Subcutaneous abdominal adipose tissue (tissue), 5 donors: ENCODE measurements at regions not wholly inside any gene's neighbourhood (a gene's known extent, or its start where the extent isn't known, plus 50 kb on each side); places are given as distances from the start of the nearest gene placed in this dataset.

Source experiments
- H3K27ac ChIP-seq: one replicate; pipeline ENCODE4 v1.7.0; 2013; ENCODE audit warnings: low read depth, mild to moderate bottlenecking, inconsistent platforms, low read length, moderate library complexity
- H3K27me3 ChIP-seq, 5 donors: one replicate each; pipeline ENCODE4 v1.7.0; 2013; ENCODE audit warnings: low read length in 5 of 5, inconsistent platforms in 1 of 5; ENCODE audit not compliant: control insufficient read depth in 5 of 5, insufficient read depth in 4 of 5
- H3K36me3 ChIP-seq, 5 donors: one replicate each; pipeline ENCODE4 v1.7.0; 2013; ENCODE audit warnings: low read length in 5 of 5; ENCODE audit not compliant: control insufficient read depth in 5 of 5, insufficient read depth in 5 of 5
- H3K4me1 ChIP-seq, 5 donors: one replicate each; pipeline ENCODE4 v1.7.0; 2013; ENCODE audit warnings: low read length in 5 of 5, mild to moderate bottlenecking in 3 of 5, moderate library complexity in 1 of 5; ENCODE audit not compliant: control insufficient read depth in 5 of 5, insufficient read depth in 5 of 5
- H3K4me3 ChIP-seq, 5 donors: one replicate each; pipeline ENCODE4 v1.7.0; 2013; ENCODE audit warnings: low read length in 5 of 5, low read depth in 1 of 5
- H3K9ac ChIP-seq, 5 donors: one replicate each; pipeline ENCODE4 v1.7.0; 2013; ENCODE audit warnings: low read length in 5 of 5, mild to moderate bottlenecking in 4 of 5, moderate library complexity in 3 of 5
- H3K9me3 ChIP-seq, 5 donors: one replicate each; pipeline ENCODE4 v1.7.0; 2013; ENCODE audit warnings: low read length in 5 of 5; ENCODE audit not compliant: control insufficient read depth in 5 of 5
- donor health status: healthy.
- donor health status: healthy.
- donor health status: healthy.
- donor health status: healthy.
- donor health status: healthy.

DNA sequence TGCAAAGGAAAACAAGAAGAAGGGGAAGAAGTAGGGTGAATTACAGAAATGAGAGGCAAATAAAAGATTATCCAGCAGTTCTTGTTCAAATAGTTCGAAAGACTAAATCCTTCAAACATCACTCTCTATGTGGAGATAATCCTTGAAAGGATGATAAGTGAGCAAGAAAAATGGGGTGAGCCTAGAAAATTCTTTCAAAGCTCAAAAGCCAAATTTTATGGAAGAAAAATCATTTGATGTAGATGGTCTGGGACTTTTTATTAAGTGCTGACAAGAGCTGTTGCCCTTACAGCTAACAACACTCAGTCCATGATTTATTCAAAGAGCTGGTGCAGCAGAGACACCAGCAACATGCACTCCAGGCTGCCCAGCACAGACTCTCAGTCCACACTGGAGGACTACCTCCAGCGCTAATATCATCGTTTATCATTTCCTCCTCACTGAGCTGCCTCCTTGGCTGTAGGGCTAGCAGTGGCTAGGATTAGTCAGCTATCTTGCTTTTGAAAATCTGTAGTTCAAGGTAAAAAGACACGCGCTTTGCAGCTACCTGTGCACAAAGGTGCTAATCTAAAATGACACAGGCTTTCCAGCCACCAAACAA is 264.8 kb upstream of the KIF2A start:
- peaks cover 0 to 7% (median 2%) of the 10 kb centered on the region in 5 donors for H3K9me3 ChIP-seq
- H3K27me3 ChIP-seq: no peaks in the 10 kb centered on the region
- no peak overlapping the region for H3K4me3 ChIP-seq
- no peaks in the 10 kb centered on the region for H3K36me3 ChIP-seq
- H3K27ac ChIP-seq: no peak overlapping the region
- no peaks in the 10 kb centered on the region for H3K4me1 ChIP-seq
- no peak overlapping the region for H3K9ac ChIP-seq

GRCh38 chr5:62042007-62042406 is 264.0 kb upstream of the KIF2A start:
- no peak overlapping the region for H3K9ac ChIP-seq
- H3K36me3 ChIP-seq: no peaks in the 10 kb centered on the region
- no peak overlapping the region for H3K4me3 ChIP-seq
- no peaks in the 10 kb centered on the region for H3K27me3 ChIP-seq
- H3K9me3 ChIP-seq: peaks cover 0 to 8% (median 7%) of the 10 kb centered on the region in 5 donors
- H3K4me1 ChIP-seq: no peaks in the 10 kb centered on the region
- H3K27ac ChIP-seq: no peak overlapping the region

GRCh38 chr5:62043289-62044280 is 262.4 kb upstream of the KIF2A start:
- no peak overlapping the region for H3K27ac ChIP-seq
- no peaks in the 10 kb centered on the region for H3K27me3 ChIP-seq
- no peak overlapping the region for H3K4me3 ChIP-seq
- no peaks in the 10 kb centered on the region for H3K36me3 ChIP-seq
- H3K9ac ChIP-seq: no peak overlapping the region
- peaks cover 0 to 9% (median 7%) of the 10 kb centered on the region in 5 donors for H3K9me3 ChIP-seq
- H3K4me1 ChIP-seq: no peaks in the 10 kb centered on the region

DNA sequence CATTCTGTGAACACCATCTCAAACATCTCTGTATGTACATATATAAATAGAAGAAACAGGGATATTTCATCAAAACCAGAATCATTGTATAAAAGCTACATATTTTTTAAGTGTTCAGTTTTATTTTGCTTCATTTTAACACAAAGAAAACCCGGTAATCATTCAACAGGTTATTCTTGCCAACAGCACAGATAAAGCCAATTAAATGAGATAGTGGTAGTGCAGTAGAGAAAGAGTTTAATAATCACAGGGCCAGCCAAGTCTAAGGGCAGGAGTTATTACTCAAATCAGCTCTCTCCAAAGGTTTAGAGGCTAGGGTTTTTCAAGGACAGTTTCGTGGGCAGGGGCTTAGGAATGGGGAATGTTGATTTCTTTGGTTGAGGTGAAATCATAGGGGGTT is 261.0 kb upstream of the KIF2A start:
- H3K4me1 ChIP-seq: no peaks in the 10 kb centered on the region
- H3K9ac ChIP-seq: no peak overlapping the region
- no peaks in the 10 kb centered on the region for H3K27me3 ChIP-seq
- H3K4me3 ChIP-seq: no peak overlapping the region
- no peak overlapping the region for H3K27ac ChIP-seq
- H3K9me3 ChIP-seq: peaks cover 0 to 9% (median 7%) of the 10 kb centered on the region in 5 donors
- H3K36me3 ChIP-seq: no peaks in the 10 kb centered on the region

DNA sequence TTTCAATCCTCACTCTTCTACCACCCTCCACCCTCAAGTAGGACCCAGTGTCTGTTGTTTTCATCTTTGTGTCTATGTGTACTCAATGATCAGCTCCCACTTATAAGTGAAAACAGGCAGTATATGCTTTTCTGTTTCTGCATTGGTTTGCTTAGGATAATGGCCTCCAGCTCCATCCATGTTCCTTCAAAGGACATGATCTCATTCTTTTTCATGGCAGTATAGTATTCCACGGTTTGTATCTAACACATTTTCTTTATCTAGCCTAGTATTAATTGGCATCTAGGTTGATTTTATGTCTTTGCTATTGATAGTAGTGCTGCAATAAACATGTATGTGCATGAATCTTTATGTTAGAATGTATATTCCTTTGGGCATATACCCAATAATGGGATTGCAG is 259.8 kb upstream of the KIF2A start:
- Histone ChIP-seq H3K9me3 (peaks cover 0 to 9% (median 7%) of the 10 kb centered on the region in 5 donors), H3K27me3 (no peaks in the 10 kb centered on the region), H3K4me1 (no peaks in the 10 kb centered on the region), H3K36me3 (no peaks in the 10 kb centered on the region), H3K27ac (no peak overlapping the region), H3K9ac (no peak overlapping the region), H3K4me3 (no peak overlapping the region)

- Histone ChIP-seq H3K27me3 (no peaks in the 10 kb centered on the region), H3K9me3 (peaks cover 0 to 7% (median 2%) of the 10 kb centered on the region in 5 donors), H3K36me3 (no peaks in the 10 kb centered on the region), H3K27ac (no peak overlapping the region), H3K4me3 (no peak overlapping the region), H3K4me1 (no peaks in the 10 kb centered on the region), H3K9ac (no peak overlapping the region)
Observed at GRCh38 chr5:62051747-62052146, 254.3 kb upstream of the KIF2A start.

- no peaks in the 10 kb centered on the region for H3K27me3 ChIP-seq
- no peaks in the 10 kb centered on the region for H3K36me3 ChIP-seq
- no peak overlapping the region for H3K4me3 ChIP-seq
- no peak overlapping the region for H3K9ac ChIP-seq
- no peaks in the 10 kb centered on the region for H3K9me3 ChIP-seq
- H3K27ac ChIP-seq: no peak overlapping the region
- H3K4me1 ChIP-seq: peaks cover 0 to 2% (median 0%) of the 10 kb centered on the region in 5 donors
Observed at GRCh38 chr5:62059960-62060359, 246.0 kb upstream of the KIF2A start.

GRCh38 chr5:62065050-62065449 is 241.0 kb upstream of the KIF2A start:
- Histone ChIP-seq H3K9me3 (no peaks in the 10 kb centered on the region), H3K27me3 (no peaks in the 10 kb centered on the region), H3K4me3 (no peak overlapping the region), H3K27ac (no peak overlapping the region), H3K36me3 (no peaks in the 10 kb centered on the region), H3K4me1 (peaks cover 0 to 4% (median 0%) of the 10 kb centered on the region in 5 donors), H3K9ac (no peak overlapping the region)

GRCh38 chr5:62066761-62067277 is 239.2 kb upstream of the KIF2A start:
- H3K27ac ChIP-seq: no peak overlapping the region
- no peak overlapping the region for H3K9ac ChIP-seq
- H3K4me3 ChIP-seq: no peak overlapping the region
- H3K4me1 ChIP-seq: peaks cover 0 to 4% (median 0%) of the 10 kb centered on the region in 5 donors
- no peaks in the 10 kb centered on the region for H3K36me3 ChIP-seq
- H3K9me3 ChIP-seq: no peaks in the 10 kb centered on the region
- H3K27me3 ChIP-seq: no peaks in the 10 kb centered on the region

- peaks cover 0 to 4% (median 0%) of the 10 kb centered on the region in 5 donors for H3K4me1 ChIP-seq
- no peaks in the 10 kb centered on the region for H3K36me3 ChIP-seq
- no peaks in the 10 kb centered on the region for H3K27me3 ChIP-seq
- H3K27ac ChIP-seq: no peak overlapping the region
- no peak overlapping the region for H3K9ac ChIP-seq
- H3K4me3 ChIP-seq: no peak overlapping the region
- H3K9me3 ChIP-seq: no peaks in the 10 kb centered on the region
Observed at GRCh38 chr5:62068554-62068953, 237.5 kb upstream of the KIF2A start.
